Activated CD8-positive, alpha-beta memory T cell treated with anti-CD3 and anti-CD28 coated beads for 1 hour (primary cell): ENCODE measurements at regions not wholly inside any gene's neighbourhood (a gene's known extent, or its start where the extent isn't known, plus 50 kb on each side); places are given as distances from the start of the nearest gene placed in this dataset.

Experiments used
- DNase-seq, 2 donors: peaks; one replicate each; pipeline ENCODE4 v3.0.0-alpha.2; 2020; ENCODE audit warnings: low read depth in 1 of 2; ENCODE audit errors: extremely low read depth in 1 of 2

DNA sequence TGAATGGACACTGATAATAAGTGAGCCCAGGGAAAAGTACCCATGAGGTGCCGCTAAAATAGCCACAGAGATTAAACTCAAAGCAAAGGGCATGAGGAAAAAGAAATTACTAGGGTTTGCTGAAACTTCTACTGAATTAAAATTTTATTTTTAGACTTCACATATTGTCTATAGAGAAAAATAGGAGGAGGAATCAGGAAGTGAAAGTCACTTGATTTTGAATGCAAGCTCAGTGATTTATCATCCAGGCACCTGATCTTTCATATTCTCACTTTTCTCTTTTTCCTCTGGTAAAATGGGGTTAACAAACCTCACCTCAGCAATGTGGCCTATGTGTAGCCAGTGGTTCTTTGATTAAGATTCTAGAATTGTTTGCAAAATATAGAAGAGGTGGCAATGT is 479.8 kb downstream of the BCL11B start:
- no peak for DNase-seq

DNA sequence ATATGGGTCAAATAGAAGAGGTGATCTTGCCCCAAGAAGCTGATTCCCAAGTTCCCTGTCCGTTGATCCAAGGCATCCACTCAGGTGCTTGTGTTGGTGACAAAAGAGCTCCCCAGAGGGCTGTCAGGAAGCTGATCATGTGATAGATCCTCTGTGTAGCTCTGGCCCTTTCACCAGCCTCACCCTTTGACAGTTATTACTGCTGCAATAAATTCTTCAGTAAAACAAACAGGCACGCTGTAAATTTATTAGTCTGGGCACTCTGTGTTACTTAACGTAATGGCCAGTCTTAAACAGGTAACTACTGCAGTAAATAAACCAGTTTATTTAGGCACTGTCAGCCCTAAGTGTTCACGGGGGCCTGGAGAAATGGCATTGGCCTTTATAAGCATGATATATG is 473.9 kb downstream of the BCL11B start:
- no peak for DNase-seq

DNA sequence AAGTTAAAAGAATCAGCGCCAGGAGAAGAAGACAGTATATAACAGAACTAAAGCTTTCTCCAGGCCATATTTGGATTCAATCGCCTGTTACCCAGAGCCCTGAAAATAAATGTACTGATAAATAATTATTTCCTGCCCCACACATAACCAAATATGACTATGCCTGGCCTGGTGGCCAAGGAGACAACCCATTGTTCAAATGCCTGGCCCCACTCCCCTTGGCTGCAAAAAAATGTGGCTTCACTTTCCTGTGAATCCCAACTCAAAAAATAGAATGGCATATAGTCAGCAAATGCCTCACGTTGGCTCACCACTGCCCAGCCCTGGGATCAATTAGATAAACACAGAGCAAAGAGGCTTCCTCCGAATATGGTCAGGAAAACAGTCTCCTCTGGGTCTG is 472.1 kb downstream of the BCL11B start:
- no peak for DNase-seq

DNA sequence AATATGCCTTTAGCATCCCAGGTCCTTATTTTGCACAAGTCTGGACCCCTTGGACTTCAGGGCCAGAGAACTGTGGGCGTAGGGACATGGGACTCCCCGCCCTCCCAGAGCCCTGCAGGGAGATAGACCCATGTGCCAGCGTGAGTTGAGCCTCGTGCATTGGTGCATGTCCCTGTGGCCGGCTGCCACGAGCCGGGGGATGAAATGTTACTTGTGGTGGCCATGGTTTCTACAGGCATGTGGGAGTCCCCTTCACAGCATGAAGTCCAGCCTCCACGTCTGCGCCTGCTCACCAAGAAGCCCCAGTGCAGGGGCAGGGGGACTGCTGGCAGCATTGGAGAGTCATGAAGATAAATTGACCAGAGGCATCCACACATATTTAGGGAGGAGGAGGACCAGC is 470.0 kb downstream of the BCL11B start:
- no peak for DNase-seq

DNA sequence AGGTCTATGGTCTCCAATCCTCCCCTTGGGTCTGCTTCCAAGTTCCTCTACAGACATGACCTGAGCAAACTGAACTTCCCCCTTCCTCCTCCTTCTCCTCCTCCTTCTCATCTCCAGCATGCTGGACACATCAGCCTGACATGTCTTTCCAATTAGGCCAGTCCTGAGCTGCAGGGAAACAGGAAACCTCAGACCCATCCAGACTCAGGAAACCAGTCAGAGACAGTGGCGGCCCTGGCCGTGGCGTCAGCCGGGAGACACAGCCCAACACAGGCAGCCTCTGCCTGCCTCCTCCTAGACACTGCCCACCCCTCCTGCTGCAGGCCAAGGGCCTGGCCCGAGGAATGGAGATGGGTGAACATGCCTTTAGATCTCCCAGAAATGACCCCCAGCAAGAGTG is 468.8 kb downstream of the BCL11B start:
- no peak for DNase-seq

DNA sequence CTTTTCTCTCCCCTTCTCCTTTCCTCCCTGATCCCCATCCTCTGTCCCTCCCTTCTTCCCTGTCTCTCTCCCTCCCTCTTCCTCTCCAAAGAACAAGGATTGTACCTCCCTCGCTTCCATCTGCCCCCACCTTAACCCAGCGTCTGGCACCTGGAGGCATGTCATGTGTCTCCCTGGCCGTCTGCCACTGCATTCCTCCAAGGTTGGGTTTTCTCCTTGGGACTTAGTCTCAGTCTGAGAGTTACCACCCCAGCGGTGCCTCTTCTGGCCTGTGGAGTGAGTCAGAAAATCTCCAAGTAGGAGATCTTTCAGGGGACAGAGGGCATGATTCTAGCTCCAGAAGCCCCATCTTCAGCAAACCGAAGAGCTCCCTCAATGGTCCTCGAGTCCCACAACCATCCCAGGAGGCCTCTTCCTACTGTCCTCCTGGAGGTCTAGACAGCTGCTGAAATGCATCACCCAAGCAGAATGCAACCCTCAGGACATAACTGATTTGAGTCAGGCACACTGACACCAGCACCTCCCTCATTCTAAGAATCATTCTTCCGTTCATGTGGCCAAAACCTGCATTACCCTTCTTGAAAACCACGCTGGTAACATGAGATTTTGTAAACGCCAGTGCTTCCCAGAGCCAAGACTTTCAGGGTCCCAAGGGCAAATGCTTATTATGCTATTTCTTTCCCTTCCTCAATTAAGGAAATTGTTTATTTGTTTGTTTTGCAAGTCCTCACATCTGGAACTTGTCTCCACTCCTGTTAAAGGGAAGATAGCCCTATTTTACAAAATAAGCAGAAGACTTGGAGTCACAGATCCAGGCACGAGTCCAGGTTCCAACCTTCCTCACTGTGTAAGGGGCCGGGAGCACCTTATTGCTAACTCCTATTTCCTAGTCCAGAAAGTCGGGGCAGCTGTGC is 463.2 kb downstream of the BCL11B start:
- no peak for DNase-seq

DNA sequence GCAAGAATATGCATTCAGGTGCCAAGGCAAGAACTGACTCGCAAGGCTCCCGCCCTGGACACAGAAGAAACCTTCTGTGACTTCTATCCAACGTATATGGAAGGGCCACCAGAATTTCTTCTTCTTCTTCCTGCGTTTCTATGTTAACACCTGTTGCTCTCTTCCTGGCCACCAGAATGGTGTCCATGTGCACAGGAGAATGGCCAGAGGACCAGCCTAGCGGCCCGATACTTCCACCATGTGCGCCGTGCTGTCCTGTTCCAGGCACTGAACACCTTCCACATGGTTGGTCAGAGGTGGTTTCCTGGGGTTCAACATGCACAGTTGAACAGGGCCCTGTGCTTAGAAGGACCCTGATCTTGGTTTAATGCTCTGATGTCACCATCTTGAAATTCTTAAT is 455.8 kb downstream of the BCL11B start:
- no peak for DNase-seq

DNA sequence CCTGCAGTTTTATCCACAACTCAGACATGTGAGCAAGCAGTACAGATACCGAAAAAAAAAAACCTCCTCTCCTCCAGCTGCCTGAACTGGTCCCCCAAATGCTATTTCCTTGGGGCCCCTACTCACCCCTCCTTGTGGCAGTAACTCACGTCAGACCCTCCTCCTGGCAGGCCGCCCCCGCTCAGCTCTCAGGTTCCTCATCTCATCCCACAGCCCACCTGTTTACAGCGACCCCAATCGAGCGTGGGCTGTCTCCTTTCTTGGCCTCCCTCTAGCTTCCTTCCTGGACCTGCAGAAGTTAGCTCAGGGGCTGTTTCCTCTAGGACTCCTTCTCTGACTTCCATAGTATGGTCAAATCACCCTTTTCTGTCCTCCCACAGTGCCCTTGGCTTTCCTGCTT is 455.3 kb downstream of the BCL11B start:
- no peak for DNase-seq

DNA sequence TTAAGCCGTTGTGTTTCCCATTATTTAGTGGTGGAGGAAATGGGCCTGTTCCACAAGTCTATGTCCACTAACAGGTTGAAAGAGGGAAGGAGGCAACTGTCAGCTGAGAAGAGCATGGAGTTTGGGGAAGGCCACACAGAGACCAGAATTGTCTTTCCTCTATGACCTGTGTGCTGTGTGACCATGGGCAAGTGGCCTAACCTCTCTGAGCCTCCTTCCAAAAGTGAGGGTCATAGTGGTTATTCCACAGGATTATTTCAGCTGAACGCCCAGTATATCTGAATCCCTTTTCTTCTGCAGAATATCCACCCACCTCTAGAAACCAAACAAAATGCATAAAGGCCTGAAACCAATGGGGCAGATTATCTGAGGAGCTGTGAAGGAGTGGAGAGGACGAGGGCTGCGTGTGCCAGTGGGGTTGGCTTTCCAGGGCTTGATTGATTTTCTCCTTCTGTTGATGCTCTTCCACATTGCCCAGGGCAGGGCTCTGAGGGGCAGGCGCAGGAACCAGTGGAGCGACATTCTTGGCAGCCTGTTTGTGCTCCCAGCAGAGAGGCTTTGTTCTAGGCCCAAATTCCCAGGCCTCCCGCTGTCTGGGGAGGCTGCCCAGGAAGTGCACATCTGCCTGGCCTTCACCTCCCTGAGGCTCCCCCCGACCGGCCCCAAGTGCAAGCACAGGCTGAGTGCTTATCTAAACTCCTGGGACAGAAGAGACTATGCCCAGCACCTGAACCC is 452.7 kb downstream of the BCL11B start:
- no peak for DNase-seq

DNA sequence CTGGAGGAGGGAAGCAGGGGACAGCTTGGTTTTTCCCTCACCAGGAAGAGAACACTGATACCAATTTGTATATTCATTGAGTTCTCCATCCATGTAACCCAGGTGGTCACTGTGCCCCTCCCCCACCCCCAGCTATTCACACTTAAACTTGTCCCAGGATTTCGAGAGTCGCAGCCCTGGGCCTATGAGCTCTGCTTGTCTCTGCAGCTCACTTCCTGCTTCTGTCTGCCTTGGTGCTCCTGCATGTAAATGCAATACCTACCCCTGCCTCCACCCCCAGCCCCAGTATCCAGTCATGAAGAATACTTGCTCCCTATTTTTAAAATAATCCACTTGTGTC is 452.2 kb downstream of the BCL11B start:
- DNase-seq, result no peak

DNA sequence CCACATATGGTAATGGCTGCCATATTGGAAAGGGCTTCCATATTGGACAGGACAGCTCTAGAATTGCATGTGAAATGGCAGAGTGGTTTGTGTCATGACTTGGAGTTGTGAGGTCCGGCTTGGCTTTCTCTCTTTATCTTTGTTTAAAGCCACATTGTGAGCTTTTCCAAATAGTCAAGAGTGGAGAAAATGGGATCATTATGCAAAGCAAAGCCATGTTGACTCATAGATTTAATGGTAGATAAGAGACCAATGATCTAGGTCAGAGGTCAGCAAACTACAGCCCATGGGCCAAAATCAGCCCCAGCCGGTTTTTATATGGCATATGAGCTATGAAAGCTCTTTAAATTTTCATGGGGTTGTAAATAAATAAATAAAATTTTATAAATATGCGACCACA is 449.1 kb downstream of the BCL11B start:
- no peak for DNase-seq

DNA sequence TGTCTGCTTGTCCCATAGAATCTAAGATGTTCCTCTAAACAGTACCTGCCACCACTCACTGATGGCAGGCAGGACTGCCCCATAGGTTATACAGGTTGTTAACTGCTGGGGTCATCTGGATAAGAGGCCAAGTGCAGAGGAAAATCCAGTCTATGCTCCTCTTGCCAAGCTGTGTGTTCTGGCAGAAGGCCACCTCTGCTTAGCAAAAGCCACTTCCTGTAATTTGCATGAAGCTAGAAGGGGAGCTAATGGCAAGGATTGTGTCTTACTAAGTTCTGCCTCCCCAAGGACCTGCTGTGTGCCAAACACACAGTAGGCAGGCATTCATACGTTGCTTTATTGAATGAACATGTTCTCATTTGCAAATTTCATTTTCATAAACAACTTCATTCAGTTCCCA is 445.4 kb downstream of the BCL11B start:
- no peak for DNase-seq

DNA sequence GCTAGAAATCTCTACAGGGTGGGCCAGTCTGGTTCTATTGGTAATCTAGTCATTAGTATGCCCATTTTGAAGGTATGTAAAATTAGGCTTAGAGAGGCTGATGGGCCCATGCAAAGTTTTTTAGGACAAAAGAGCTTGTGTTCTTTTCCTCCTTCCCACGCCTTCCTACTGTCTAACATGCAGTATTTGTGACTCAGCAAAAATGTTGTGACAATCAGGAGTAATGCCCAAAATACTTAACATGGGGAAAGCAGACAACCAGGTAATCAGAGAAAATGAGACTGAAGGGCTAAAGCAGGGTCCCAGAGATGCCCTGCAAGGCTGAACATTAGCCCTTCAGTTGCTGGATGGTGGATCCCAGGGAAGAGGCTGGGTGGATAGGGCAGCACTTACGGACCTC is 437.9 kb downstream of the BCL11B start:
- DNase-seq, result no peak

DNA sequence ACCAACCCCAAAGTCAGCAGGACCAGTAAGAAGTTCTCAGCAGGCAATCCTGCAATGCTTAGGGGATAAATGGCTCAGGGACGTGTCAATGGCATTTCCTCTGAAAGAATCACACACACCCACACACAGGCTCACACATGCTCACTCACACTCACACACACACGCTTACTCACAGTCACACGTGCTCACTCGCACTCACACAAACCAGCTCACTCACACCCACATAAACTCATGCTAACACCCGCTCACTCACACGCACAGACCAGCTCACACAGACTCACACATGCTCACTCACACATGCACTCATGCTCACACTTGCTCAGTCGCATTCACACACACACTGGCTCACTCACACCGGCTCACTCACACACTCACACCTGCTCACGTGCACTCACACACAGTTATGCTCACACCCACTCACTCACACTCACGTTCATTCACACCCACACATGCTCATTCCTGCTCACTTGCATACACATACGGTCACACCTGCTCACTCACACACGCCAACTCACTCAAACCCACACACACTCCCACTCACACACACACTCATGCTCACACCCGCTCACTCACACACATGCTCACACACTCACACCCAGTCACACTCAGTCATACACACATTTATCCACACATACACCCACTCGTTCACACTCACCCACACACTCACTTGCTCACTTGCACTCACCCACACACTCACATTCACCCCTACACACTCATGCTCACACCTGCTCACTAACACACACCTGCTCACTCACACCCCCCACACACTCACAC is 436.8 kb downstream of the BCL11B start:
- no peak for DNase-seq

DNA sequence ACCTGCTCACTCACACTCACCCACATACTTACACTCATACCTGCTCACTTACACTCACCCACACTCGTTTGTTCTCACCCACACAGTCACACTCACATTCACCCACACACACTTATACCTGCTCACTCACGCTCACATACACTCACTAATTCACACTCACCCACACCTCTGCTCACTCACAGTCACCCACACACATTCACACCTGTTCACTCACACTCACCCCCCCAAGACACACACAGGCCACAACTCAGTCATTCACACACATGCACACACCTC is 436.2 kb downstream of the BCL11B start:
- DNase-seq, result no peak

DNA sequence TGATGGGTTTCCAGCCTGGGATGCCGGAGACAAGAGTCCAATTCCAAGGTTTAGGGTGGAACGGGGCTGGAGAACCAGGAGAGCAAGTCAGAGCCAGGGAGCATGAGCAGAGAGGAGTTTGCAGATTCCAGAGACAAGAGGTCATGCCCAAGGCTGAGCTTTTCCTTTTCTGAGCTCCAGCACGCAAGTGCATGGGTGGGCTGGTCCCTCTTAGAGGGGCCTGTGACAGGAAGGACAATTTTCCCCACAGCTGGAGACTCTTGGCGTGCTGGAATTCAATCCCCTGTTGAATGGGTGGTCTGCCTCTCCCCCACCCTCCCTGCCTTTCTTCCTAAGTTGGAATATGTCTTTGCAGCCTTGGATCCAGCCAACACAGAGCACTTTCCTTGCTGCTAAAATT is 431.9 kb downstream of the BCL11B start:
- DNase-seq, result no peak

DNA sequence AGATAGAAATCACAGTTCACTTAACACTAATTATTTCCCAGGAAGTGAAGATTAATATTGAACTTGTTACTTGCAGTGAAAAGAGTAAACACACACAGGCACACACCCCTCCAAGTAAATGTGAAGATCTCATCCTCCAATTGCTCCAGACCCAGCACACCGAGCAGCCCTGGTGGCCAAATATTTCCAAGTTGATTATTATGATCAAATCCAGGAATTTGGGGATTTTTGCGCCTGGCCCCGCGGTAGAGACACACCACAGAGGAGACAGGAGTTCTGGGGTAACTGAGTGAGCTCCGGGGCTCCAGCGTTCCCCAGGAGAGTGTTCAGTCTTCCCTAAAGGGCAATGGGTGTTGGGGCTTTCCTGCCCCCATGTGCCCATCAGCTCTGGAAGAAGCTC is 431.5 kb downstream of the BCL11B start:
- DNase-seq, result no peak

DNA sequence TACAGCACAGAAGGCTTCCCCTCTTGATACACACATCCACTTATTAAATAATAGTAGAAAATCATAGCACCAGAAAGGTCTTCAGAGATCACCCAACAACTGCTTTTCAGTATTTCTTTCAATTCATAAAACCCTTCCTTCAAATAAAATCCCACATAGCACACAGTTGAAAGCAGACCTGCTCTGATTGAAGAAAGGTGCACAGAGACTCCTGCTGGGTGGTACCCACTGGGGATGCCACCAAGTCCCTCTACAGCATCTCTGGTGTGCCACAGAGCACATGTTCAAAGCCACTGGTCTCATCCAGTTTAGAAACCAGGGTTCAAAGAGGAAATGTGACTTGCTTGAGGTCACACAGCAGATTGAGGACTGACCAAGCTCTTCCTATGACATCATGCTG is 427.5 kb downstream of the BCL11B start:
- no peak for DNase-seq

DNA sequence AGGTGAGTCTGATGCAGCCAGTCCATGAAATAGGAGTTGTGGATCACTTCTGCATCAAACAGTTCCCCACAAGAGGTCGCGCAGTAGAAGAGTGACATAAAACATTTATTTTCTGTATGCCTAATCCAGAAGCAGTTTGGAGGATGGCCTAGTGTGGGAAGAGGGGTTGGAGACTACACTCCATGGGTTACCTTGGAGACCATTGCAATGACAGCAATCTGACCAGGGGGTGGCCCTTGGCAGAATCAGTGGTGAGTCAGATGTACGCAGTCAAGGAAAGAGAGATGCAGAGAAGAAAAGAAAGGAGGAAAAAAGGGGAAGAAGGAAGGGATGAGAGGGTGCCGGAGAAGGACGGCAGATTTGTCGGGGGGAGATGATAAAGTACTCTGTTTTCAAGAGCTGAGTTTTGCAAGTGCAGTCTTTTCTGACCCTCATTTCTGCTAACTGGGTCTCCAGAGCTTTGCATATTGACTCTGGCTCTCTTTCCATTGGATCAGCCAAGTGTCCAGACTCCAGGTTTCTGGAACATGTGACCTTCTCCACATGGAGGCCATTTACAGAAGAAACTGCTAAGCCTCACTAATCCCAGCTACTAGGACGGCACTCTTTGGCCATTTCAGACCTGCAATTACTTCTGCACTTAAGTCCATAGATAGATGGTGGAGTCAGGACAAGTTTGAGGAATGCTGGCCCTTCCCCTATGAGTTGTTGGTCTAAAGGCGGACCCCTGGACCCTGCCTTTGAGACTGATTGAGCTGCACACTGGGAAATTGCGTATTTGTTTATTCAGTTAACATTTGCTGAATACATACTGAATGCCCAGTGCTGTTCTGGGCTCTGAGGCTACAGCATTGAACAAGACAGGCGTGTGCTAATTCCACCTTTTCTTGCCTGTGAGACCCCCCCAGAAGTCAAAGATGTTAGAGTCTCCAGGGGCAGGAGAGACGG is 424.2 kb downstream of the BCL11B start:
- no peak for DNase-seq

DNA sequence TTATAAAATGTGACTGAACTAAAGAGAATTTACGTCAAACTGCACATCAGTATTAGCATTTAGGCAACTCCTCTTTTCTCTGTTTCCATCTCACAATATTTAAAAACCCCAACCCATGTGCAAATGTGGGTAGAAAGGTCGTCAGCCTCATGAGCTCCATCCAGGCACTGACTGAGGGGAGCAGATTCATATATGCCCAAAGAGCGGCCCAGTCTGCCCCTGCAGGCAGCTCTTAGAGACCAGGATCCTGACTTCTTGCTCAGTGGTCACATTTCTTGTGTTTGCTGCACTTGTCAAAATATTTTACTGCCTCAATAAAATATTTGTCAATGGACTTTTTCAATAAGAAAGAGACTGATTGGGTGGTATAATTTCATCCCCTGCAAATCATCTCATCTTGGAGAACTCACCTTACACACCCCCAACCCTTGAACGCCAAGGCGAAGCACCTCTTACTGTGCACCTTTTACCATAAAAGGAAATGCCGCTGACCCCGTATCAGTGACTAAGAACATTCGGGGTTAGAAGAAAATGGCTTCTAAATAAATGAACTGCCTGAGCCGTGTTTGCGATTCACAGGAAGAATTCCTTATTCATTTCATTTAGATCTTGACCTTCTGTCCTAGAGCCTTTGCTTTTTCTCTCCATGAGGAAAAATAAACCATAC is 418.8 kb downstream of the BCL11B start:
- no peak for DNase-seq
